H1 (cell line): ENCODE measurements at regions not wholly inside any gene's neighbourhood (a gene's known extent, or its start where the extent isn't known, plus 50 kb on each side); places are given as distances from the start of the nearest gene placed in this dataset.

ENCODE experiments used
- CTCF ChIA-PET: fragments of 300-600 bp; sonication (Branson Sonifier 250); formaldehyde crosslinking; loops from one replicate; lab custom pipeline; 2021; ENCODE audit not compliant: partially characterized antibody; lab: Charles Lee
- POLR2A ChIA-PET: fragments of 300-600 bp; sonication (Branson Sonifier 250); formaldehyde crosslinking; loops from one replicate; lab custom pipeline; 2021; ENCODE audit warnings: inconsistent platforms; ENCODE audit not compliant: partially characterized antibody; lab: Charles Lee
- DNase-seq, 2 experiments: peaks; one replicate each; pipeline versions ENCODE4 v3.0.0 to v3.0.0-alpha.2; 2010 to 2022; ENCODE audit warnings: low spot score in 2 of 2, low read depth in 1 of 2, mixed read lengths in 1 of 2
- FAIRE-seq: peaks from 2 replicates; lab custom pipeline; 2011; peaks lifted over from hg19 to GRCh38; lab: Jason Lieb, UNC
- H2AFZ ChIP-seq: 2 replicates; pipeline ENCODE4 v1.8.1; 2012; ENCODE audit warnings: low read length, inconsistent platforms
- H2AK5ac ChIP-seq: 2 replicates; pipeline ENCODE4 v1.6.1; 2013; ENCODE audit warnings: low read depth, low read length
- H2BK120ac ChIP-seq: replicated peaks from 2 replicates; pipeline ENCODE3; 2013; ENCODE audit warnings: low read depth, low read length, inconsistent platforms
- H2BK12ac ChIP-seq: 2 replicates; pipeline ENCODE4 v1.6.1; 2013; ENCODE audit warnings: low read depth, low read length
- H2BK15ac ChIP-seq: 2 replicates; pipeline ENCODE4 v1.6.1; 2013; ENCODE audit warnings: low read length
- H2BK20ac ChIP-seq: 2 replicates; pipeline ENCODE4 v1.6.1; 2013; ENCODE audit warnings: low read length
- H2BK5ac ChIP-seq: 2 replicates; pipeline ENCODE4 v1.6.1; 2013; ENCODE audit warnings: low read depth, low read length
- H3K14ac ChIP-seq: 2 replicates; pipeline ENCODE4 v1.6.1; 2013; ENCODE audit warnings: inconsistent platforms; ENCODE audit not compliant: insufficient read length
- H3K18ac ChIP-seq: 2 replicates; pipeline ENCODE4 v1.6.1; 2013; ENCODE audit warnings: low read length; ENCODE audit errors: extremely low read depth
- H3K23ac ChIP-seq: 2 replicates; pipeline ENCODE4 v1.6.1; 2013; ENCODE audit warnings: inconsistent platforms; ENCODE audit not compliant: insufficient read length
- H3K23me2 ChIP-seq: 2 replicates; pipeline ENCODE4 v1.6.1; 2013; ENCODE audit warnings: low read depth, low read length
- H3K27ac ChIP-seq: 2 replicates; pipeline ENCODE4 v1.6.1; 2011; ENCODE audit warnings: low read depth, low read length, inconsistent platforms
- H3K27me3 ChIP-seq, 4 experiments: replicated peaks in 1 of 4; 1 replicate in 1 of 4; 2 replicates in 3 of 4; pipeline versions ENCODE4 v1.6.1 to v1.8.1; 2011 to 2013; ENCODE audit warnings: low read length in 3 of 4, mild to moderate bottlenecking in 3 of 4, inconsistent platforms in 2 of 4, mixed read lengths in 2 of 4, moderate library complexity in 1 of 4; ENCODE audit not compliant: control insufficient read depth in 3 of 4, insufficient read depth in 3 of 4; ENCODE audit errors: extremely low read depth in 1 of 4
- H3K36me3 ChIP-seq, 4 experiments: 2 replicates each; pipeline versions ENCODE4 v1.6.1 to v1.8.1; 2011 to 2013; ENCODE audit warnings: mild to moderate bottlenecking in 4 of 4, low read length in 3 of 4, moderate library complexity in 2 of 4, control low read depth in 1 of 4, inconsistent platforms in 1 of 4; ENCODE audit not compliant: insufficient read depth in 4 of 4, control insufficient read depth in 2 of 4
- H3K4ac ChIP-seq: replicated peaks from 2 replicates; pipeline ENCODE3; 2013; ENCODE audit warnings: low read length, low read depth, mixed read lengths, inconsistent platforms; ENCODE audit not compliant: insufficient read length
- H3K4me1 ChIP-seq, 4 experiments: replicated peaks in 1 of 4; 1 replicate in 1 of 4; 2 replicates in 3 of 4; pipeline versions ENCODE4 v1.6.1 to v1.8.1; 2011 to 2013; ENCODE audit warnings: low read length in 3 of 4, inconsistent platforms in 2 of 4, mixed read lengths in 1 of 4; ENCODE audit not compliant: insufficient read depth in 4 of 4, control insufficient read depth in 3 of 4
- H3K4me2 ChIP-seq, 2 experiments: 2 replicates each; pipeline versions ENCODE4 v1.6.1 to v1.8.1; 2011 to 2013; ENCODE audit warnings: low read depth in 2 of 2, low read length in 2 of 2, control low read depth in 1 of 2, inconsistent platforms in 1 of 2, mild to moderate bottlenecking in 1 of 2; ENCODE audit not compliant: insufficient read depth in 1 of 2
- H3K4me3 ChIP-seq, 4 experiments: fragments of 200-600, 300-600 bp in 1 of 4; sonication (generic), shearing (Covaris generic), sonication (Bioruptor Twin) in 1 of 4; 2 replicates each; pipeline versions ENCODE4 v1.5.1 to v1.8.1; 2011 to 2016; ENCODE audit warnings: low read length in 4 of 4, low read depth in 3 of 4, control low read depth in 2 of 4, inconsistent platforms in 2 of 4, mild to moderate bottlenecking in 2 of 4, mixed read lengths in 1 of 4, moderate library complexity in 1 of 4; ENCODE audit not compliant: insufficient read depth in 2 of 4; ENCODE audit errors: extremely low read depth in 1 of 4
- H3K56ac ChIP-seq: replicated peaks from 2 replicates; pipeline ENCODE3; 2013; ENCODE audit warnings: low read depth, mild to moderate bottlenecking, mixed read lengths, low read length, inconsistent platforms; ENCODE audit not compliant: insufficient read length
- H3K79me1 ChIP-seq: 2 replicates; pipeline ENCODE4 v1.6.1; 2013; ENCODE audit warnings: low read depth, low read length, control low read depth
- H3K79me2 ChIP-seq, 2 experiments: 2 replicates each; pipeline versions ENCODE4 v1.6.1 to v1.8.1; 2012 to 2013; ENCODE audit warnings: low read length in 2 of 2, mild to moderate bottlenecking in 2 of 2, inconsistent platforms in 1 of 2; ENCODE audit not compliant: insufficient read depth in 2 of 2, control insufficient read depth in 1 of 2
- H3K9ac ChIP-seq, 4 experiments: replicated peaks in 1 of 4; 1 replicate in 1 of 4; 2 replicates in 3 of 4; pipeline versions ENCODE4 v1.6.1 to v1.8.1; 2011 to 2013; ENCODE audit warnings: low read depth in 3 of 4, low read length in 3 of 4, control low read depth in 2 of 4, mild to moderate bottlenecking in 2 of 4, moderate library complexity in 2 of 4, inconsistent platforms in 1 of 4; ENCODE audit errors: extremely low read depth in 1 of 4
- H3K9me3 ChIP-seq, 2 experiments: 2 replicates each; pipeline versions ENCODE4 v1.6.1 to v1.8.1; 2012 to 2013; ENCODE audit warnings: mild to moderate bottlenecking in 2 of 2, moderate library complexity in 2 of 2, control low read depth in 1 of 2, inconsistent platforms in 1 of 2, low read depth in 1 of 2, low read length in 1 of 2, mixed read lengths in 1 of 2; ENCODE audit not compliant: insufficient read depth in 2 of 2
- H4K20me1 ChIP-seq, 2 experiments: replicated peaks in 1 of 2; 2 replicates each; pipeline versions ENCODE3 to v1.8.1; 2011 to 2013; ENCODE audit warnings: inconsistent platforms in 2 of 2, low read length in 2 of 2, mild to moderate bottlenecking in 1 of 2; ENCODE audit not compliant: insufficient read depth in 2 of 2, control insufficient read depth in 1 of 2
- H4K5ac ChIP-seq: 2 replicates; pipeline ENCODE4 v1.6.1; 2013; ENCODE audit warnings: low read length, low read depth, mixed read lengths, inconsistent platforms; ENCODE audit not compliant: insufficient read length
- H4K8ac ChIP-seq: 2 replicates; pipeline ENCODE4 v1.8.0; 2013; ENCODE audit warnings: mild to moderate bottlenecking, moderate library complexity, low read length, inconsistent platforms; ENCODE audit not compliant: insufficient read depth; ENCODE audit errors: extremely low read depth
- H4K91ac ChIP-seq: replicated peaks from 2 replicates; pipeline ENCODE3; 2013; ENCODE audit warnings: low read length, mixed read lengths, inconsistent platforms; ENCODE audit not compliant: insufficient read length
- CHD1 ChIP-seq: IDR thresholded peaks from 2 replicates; pipeline ENCODE4 v1.6.1; 2012; ENCODE audit warnings: low read depth, low read length, improper control_type of control experiment
- CREB1 ChIP-seq: IDR thresholded peaks from 2 replicates; pipeline ENCODE4 v1.6.1; 2012; ENCODE audit warnings: inconsistent platforms
- EP300 ChIP-seq, 2 experiments: IDR thresholded peaks; 1 replicate in 1 of 2; 2 replicates in 1 of 2; pipeline ENCODE4 v1.6.1; 2011 to 2012; ENCODE audit warnings: low read depth in 2 of 2, low read length in 2 of 2, mild to moderate bottlenecking in 2 of 2, borderline replicate concordance in 1 of 2, inconsistent platforms in 1 of 2, moderate library complexity in 1 of 2
- FOSL1 ChIP-seq: IDR thresholded peaks from 2 replicates; pipeline ENCODE4 v1.6.1; 2011; ENCODE audit warnings: mild to moderate bottlenecking, low read depth, low read length, moderate library complexity; ENCODE audit not compliant: insufficient read depth
- HDAC2 ChIP-seq, 2 experiments: fragments of 300-600 bp in 1 of 2; sonication (generic) in 1 of 2; IDR thresholded peaks; 2 replicates each; pipeline ENCODE4 v1.6.1; 2011 to 2012; ENCODE audit warnings: low read depth in 2 of 2, low read length in 2 of 2, mild to moderate bottlenecking in 2 of 2, moderate library complexity in 2 of 2, borderline replicate concordance in 1 of 2, inconsistent platforms in 1 of 2
- HDAC6 ChIP-seq: IDR thresholded peaks from one replicate; pipeline ENCODE4 v1.7.1; 2012; ENCODE audit warnings: low read depth, mild to moderate bottlenecking, inconsistent platforms, low read length, moderate library complexity
- POLR2A ChIP-seq, 2 experiments: IDR thresholded peaks; 1 replicate in 1 of 2; 2 replicates in 1 of 2; pipeline ENCODE4 v1.6.1; 2011; ENCODE audit warnings: low read depth in 2 of 2, low read length in 2 of 2, mild to moderate bottlenecking in 2 of 2; ENCODE audit errors: control extremely low read depth in 1 of 2
- POLR2AphosphoS5 ChIP-seq: IDR thresholded peaks from 2 replicates; pipeline ENCODE4 v1.6.1; 2011; ENCODE audit warnings: low read depth, low read length
- TAF7 ChIP-seq: optimal IDR thresholded peaks from 2 replicates; pipeline ENCODE3; 2011; ENCODE audit warnings: low read depth, mild to moderate bottlenecking, inconsistent platforms, low read length, moderate library complexity, borderline replicate concordance
- TCF12 ChIP-seq: IDR thresholded peaks from 2 replicates; pipeline ENCODE4 v1.6.1; 2011; ENCODE audit warnings: low read depth, mild to moderate bottlenecking, low read length
- WGBS, 2 experiments: shearing (Covaris generic) in 1 of 2; methylation state at CpG; one replicate each; pipeline versions ENCODE4 v1.1.6 to v1.1.7; 2013 to 2015; ENCODE audit warnings: low lambda C conversion rate in 2 of 2, mixed read lengths in 2 of 2, inconsistent platforms in 1 of 2, low coverage in 1 of 2, missing lambda C conversion rate in 1 of 2; ENCODE audit not compliant: insufficient replicate concordance in 2 of 2, insufficient coverage in 1 of 2, insufficient read length in 1 of 2; ENCODE audit errors: extremely low coverage in 1 of 2, missing lambda C conversion rate in 1 of 2; 5-methylcytosine and 5-hydroxymethylcytosine counted together

- Histone ChIP-seq H3K36me3 (no peaks in the 10 kb centered on the region), H3K18ac (no peak overlapping the region), H2BK12ac (no peak overlapping the region), H2AFZ (no peak overlapping the region), H3K79me1 (no peaks in the 10 kb centered on the region), H3K27ac (no peak overlapping the region), H3K14ac (no peak overlapping the region), H3K56ac (no peak overlapping the region), H2BK20ac (no peak overlapping the region), H3K27me3 (no peaks in the 10 kb centered on the region), H2BK120ac (no peak overlapping the region), H3K23ac (no peak overlapping the region), H3K4me3 (no peak overlapping the region), H2BK15ac (no peak overlapping the region), H4K20me1 (no peaks in the 10 kb centered on the region), H3K79me2 (no peaks in the 10 kb centered on the region), H3K23me2 (no peaks in the 10 kb centered on the region), H3K9ac (no peak overlapping the region), H2AK5ac (no peak overlapping the region), H3K9me3 (no peaks in the 10 kb centered on the region), H3K4me2 (no peak overlapping the region), H4K91ac (no peak overlapping the region), H4K8ac (no peak overlapping the region), H4K5ac (no peak overlapping the region), H3K4me1 (no peaks in the 10 kb centered on the region), H3K4ac (no peak overlapping the region), H2BK5ac (no peak overlapping the region)
- FAIRE-seq (no peak), DNase-seq (no peak)
- ChIA-PET POLR2A (no interaction called here), CTCF (interaction anchor here (0.6 kb wide), 1 partner anchor 12 kb away, joined by 4 read pairs; no protein-coding TSS in a partner anchor)
- WGBS, 2 experiments = 96% methylated on average over 4 of the region's 4 CpGs; no CpG with 5 or more reads in 1 of the 2 experiments
- no peak for TF ChIP-seq POLR2A (IDR thresholded peaks at IDR 0.05; ENCODE audit: control extremely low read depth in 1 of 2, low read depth in 2 of 2, low read length in 2 of 2)
- no peak for TF ChIP-seq FOSL1
- TF ChIP-seq HDAC2 (IDR thresholded peaks at IDR 0.05; ENCODE audit: borderline replicate concordance in 1 of 2, low read depth in 2 of 2, low read length in 2 of 2) = no peak
- TF ChIP-seq TCF12 = no peak
- TF ChIP-seq CHD1 = no peak
- TF ChIP-seq EP300 (IDR thresholded peaks at IDR 0.05; ENCODE audit: borderline replicate concordance in 1 of 2, low read depth in 2 of 2, low read length in 2 of 2) = no peak
- TF ChIP-seq HDAC6 = no peak
- TF ChIP-seq CREB1 = no peak
- TF ChIP-seq POLR2AphosphoS5 = no peak
- TF ChIP-seq TAF7 = no peak
Measured at GRCh38 chr5:93073547-93073946, 507.5 kb downstream of the NR2F1-AS1 start.
